ENCODE measurements at regions not wholly inside any gene's neighbourhood (a gene's known extent, or its start where the extent isn't known, plus 50 kb on each side); places are given as distances from the start of the nearest gene placed in this dataset.

DNA sequence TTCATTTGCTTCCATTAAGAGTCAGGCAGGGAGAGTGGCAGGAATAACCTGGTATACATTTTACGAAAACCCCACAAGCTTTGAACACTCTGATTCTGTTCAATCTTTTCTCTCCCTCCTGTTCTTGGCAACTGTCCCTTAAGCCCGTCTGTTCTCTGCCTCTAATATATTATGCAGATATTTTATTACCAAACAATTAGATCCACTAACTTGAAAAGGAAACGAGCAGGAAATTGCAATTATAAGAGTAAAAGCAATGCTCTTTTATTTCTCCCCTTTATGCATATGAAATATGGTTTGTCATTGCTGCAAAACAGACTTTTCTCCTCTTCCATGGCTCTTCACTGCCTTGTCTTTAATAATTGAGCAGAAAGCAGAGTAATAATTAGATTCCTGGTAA lies 149.1 kb upstream of the CELF4 start:
- TF ChIP-seq, protein P1, sequence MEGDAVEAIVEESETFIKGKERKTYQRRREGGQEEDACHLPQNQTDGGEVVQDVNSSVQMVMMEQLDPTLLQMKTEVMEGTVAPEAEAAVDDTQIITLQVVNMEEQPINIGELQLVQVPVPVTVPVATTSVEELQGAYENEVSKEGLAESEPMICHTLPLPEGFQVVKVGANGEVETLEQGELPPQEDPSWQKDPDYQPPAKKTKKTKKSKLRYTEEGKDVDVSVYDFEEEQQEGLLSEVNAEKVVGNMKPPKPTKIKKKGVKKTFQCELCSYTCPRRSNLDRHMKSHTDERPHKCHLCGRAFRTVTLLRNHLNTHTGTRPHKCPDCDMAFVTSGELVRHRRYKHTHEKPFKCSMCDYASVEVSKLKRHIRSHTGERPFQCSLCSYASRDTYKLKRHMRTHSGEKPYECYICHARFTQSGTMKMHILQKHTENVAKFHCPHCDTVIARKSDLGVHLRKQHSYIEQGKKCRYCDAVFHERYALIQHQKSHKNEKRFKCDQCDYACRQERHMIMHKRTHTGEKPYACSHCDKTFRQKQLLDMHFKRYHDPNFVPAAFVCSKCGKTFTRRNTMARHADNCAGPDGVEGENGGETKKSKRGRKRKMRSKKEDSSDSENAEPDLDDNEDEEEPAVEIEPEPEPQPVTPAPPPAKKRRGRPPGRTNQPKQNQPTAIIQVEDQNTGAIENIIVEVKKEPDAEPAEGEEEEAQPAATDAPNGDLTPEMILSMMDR (IDR thresholded peaks at IDR 0.05), result no peak
- TF ChIP-seq POLR2A (IDR thresholded peaks at IDR 0.05) (no peak), POLR2AphosphoS5 (IDR thresholded peaks at IDR 0.05) (no peak)
